ENCODE measurements at regions not wholly inside any gene's neighbourhood (a gene's known extent, or its start where the extent isn't known, plus 50 kb on each side); places are given as distances from the start of the nearest gene placed in this dataset.

GRCh38 chr11:7165911-7166310 is 77.1 kb downstream of the RBMXL2 start:
- TF ChIP-seq, protein P1, sequence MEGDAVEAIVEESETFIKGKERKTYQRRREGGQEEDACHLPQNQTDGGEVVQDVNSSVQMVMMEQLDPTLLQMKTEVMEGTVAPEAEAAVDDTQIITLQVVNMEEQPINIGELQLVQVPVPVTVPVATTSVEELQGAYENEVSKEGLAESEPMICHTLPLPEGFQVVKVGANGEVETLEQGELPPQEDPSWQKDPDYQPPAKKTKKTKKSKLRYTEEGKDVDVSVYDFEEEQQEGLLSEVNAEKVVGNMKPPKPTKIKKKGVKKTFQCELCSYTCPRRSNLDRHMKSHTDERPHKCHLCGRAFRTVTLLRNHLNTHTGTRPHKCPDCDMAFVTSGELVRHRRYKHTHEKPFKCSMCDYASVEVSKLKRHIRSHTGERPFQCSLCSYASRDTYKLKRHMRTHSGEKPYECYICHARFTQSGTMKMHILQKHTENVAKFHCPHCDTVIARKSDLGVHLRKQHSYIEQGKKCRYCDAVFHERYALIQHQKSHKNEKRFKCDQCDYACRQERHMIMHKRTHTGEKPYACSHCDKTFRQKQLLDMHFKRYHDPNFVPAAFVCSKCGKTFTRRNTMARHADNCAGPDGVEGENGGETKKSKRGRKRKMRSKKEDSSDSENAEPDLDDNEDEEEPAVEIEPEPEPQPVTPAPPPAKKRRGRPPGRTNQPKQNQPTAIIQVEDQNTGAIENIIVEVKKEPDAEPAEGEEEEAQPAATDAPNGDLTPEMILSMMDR (IDR thresholded peaks at IDR 0.05): no peak
- TF ChIP-seq POLR2A (IDR thresholded peaks at IDR 0.05) (no peak), EP300 (IDR thresholded peaks at IDR 0.05; ENCODE audit: low read depth) (no peak), POLR2AphosphoS5 (IDR thresholded peaks at IDR 0.05) (no peak)

All from transverse colon (tissue), 4 donors.